ENCODE measurements at regions not wholly inside any gene's neighbourhood (a gene's known extent, or its start where the extent isn't known, plus 50 kb on each side); places are given as distances from the start of the nearest gene placed in this dataset.

DNA sequence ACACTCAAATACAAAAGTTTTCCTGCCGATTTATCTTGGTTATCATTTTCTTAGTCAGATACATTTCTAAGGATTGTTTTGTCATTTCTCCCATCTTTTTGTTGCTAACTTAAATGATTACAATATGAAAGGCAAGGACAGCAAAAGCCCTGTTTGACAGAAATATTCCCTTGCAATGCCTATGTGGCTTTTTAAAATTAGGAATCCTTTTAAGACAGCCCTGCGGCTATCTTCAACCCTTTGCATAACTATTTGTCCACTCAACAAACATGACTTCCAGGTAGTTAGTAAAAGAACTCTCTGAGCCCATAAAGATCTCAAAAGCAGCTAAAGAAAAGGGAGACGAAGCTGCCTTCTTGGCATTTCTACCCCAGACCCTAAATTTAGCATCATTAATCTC, 179.7 kb upstream of the CDH20 start:
- Histone ChIP-seq H3K4ac (ENCODE audit: low read depth, low read length) (no peak overlapping the region), H3K23ac (ENCODE audit: low read depth, low read length) (no peak overlapping the region), H2BK120ac (ENCODE audit: low read depth, low read length) (no peak overlapping the region), H3K4me3 (ENCODE audit: insufficient read depth, low read depth, low read length) (no peak overlapping the region), H3K36me3 (ENCODE audit: control insufficient read depth, insufficient read depth, low read length) (no peaks in the 10 kb centered on the region), H3K9me3 (ENCODE audit: control insufficient read depth, insufficient read depth, low read length) (peaks cover 11% of the 10 kb centered on the region; the same call in 1 of the 2 replicates), H2AK5ac (ENCODE audit: low read depth, low read length) (no peak overlapping the region), H3K27me3 (ENCODE audit: control insufficient read depth, insufficient read depth, low read length) (no peaks in the 10 kb centered on the region), H4K20me1 (ENCODE audit: insufficient read depth, low read length) (no peaks in the 10 kb centered on the region), H3K56ac (ENCODE audit: extremely low read depth, insufficient read depth, low read length) (no peak overlapping the region), H3K9me1 (ENCODE audit: insufficient read depth, low read length) (no peaks in the 10 kb centered on the region), H2AFZ (replicated peaks; ENCODE audit: low read length, poor library complexity) (no peak overlapping the region), H4K5ac (ENCODE audit: low read depth, low read length) (no peak overlapping the region), H3K9ac (ENCODE audit: low read depth, low read length) (no peak overlapping the region), H3K4me2 (ENCODE audit: low read depth, low read length) (no peak overlapping the region), H3K79me1 (ENCODE audit: low read depth in 1 of 2, low read length in 2 of 2) (no peaks in the 10 kb centered on the region), H3K4me1 (ENCODE audit: control insufficient read depth, insufficient read depth, low read length) (no peaks in the 10 kb centered on the region), H2BK5ac (ENCODE audit: low read depth, low read length, poor library complexity, severe bottlenecking) (no peak overlapping the region), H4K8ac (ENCODE audit: low read depth in 2 of 2, low read length in 2 of 2) (no peak overlapping the region), H2BK15ac (ENCODE audit: low read depth, low read length) (no peak overlapping the region), H3K14ac (replicated peaks; ENCODE audit: low read depth, low read length) (no peak overlapping the region), H2AK9ac (replicated peaks; ENCODE audit: low read depth, low read length, poor library complexity) (no peak overlapping the region), H3K27ac (ENCODE audit: insufficient read depth, low read length) (no peak overlapping the region), H2BK20ac (ENCODE audit: low read depth, low read length) (no peak overlapping the region), H3K18ac (ENCODE audit: low read depth, low read length) (no peak overlapping the region), H4K91ac (ENCODE audit: insufficient read depth, low read depth, low read length) (no peak overlapping the region)
- ATAC-seq (ENCODE audit: low read depth), result no peak
- BruUV-seq (replicated peaks), result no TSS peak
- DNase-seq, result no peak
- in situ Hi-C loops (cut with MboI; ENCODE audit: low sequenced_read_pairs), result no loop called here
- no peak for TF ChIP-seq RAD21 (IDR thresholded peaks at IDR 0.05; ENCODE audit: low read length)
- TF ChIP-seq RFX5 (IDR thresholded peaks at IDR 0.05; ENCODE audit: low read depth, low read length), result no peak
- TF ChIP-seq MAFK (IDR thresholded peaks at IDR 0.05; ENCODE audit: low read depth, low read length), result no peak
- no peak for TF ChIP-seq POLR2A (IDR thresholded peaks at IDR 0.05; ENCODE audit: low read depth, low read length)
- TF ChIP-seq FOS (IDR thresholded peaks at IDR 0.05; ENCODE audit: low read depth, low read length), result no peak
- TF ChIP-seq MXI1 (IDR thresholded peaks at IDR 0.05; ENCODE audit: borderline replicate concordance, low read depth, low read length), result no peak
- TF ChIP-seq BHLHE40 (IDR thresholded peaks at IDR 0.05; ENCODE audit: low read depth, low read length), result no peak
- TF ChIP-seq MAZ (IDR thresholded peaks at IDR 0.05; ENCODE audit: borderline replicate concordance, low read depth, low read length), result no peak
- CTCF ChIA-PET, result no interaction called here
- POLR2A ChIA-PET (ENCODE audit: unreplicated experiment), result no interaction called here
- WGBS, 2 experiments (ENCODE audit: extremely low coverage in 2 of 2, insufficient read length in 1 of 2), result no CpG with 5 or more reads among the region's 3 CpGs
- intact Hi-C loops (cut with micrococcal nuclease), result no loop called here
- dilution Hi-C loops (cut with HindIII; ENCODE audit: low sequenced_read_pairs, unreplicated experiment), result no loop called here

Data from IMR-90 (cell line).